HCT116 (cell line): ENCODE measurements at regions not wholly inside any gene's neighbourhood (a gene's known extent, or its start where the extent isn't known, plus 50 kb on each side); places are given as distances from the start of the nearest gene placed in this dataset.

Source experiments
- ATAC-seq: fragments of 200-7000 bp; cut with Tn5 transposase; 2 replicates; pipeline ENCODE4 v1.9.1; 2020; ENCODE audit warnings: mild to moderate bottlenecking, moderate library complexity
- BruUV-seq: library from RNA; stranded (reverse); fragments of 400-500 nt; replicated peaks from 2 replicates; lab custom pipeline; 2021; lab: Mats Ljungman, UMichigan
- CTCF ChIA-PET: fragments of 300-600 bp; sonication (Branson Sonifier 250); formaldehyde crosslinking; loops from one replicate; lab custom pipeline; 2021; ENCODE audit warnings: antibody characterized with exemption; lab: Charles Lee
- POLR2A ChIA-PET: fragments of 300-600, 350-600 bp; sonication (Branson Sonifier 250); formaldehyde crosslinking; loops from one replicate; lab custom pipeline; 2021; ENCODE audit warnings: antibody characterized with exemption; lab: Charles Lee
- RAD21 ChIA-PET, 2 experiments: fragments of 300-600 bp; sonication (Branson Sonifier 250); formaldehyde crosslinking; loops; one replicate each; lab custom pipeline; 2023; ENCODE audit warnings: low total read pairs in 2 of 2; ENCODE audit not compliant: uncharacterized antibody in 2 of 2, unreplicated experiment in 2 of 2, low non-redundant PET in 1 of 2; lab: Charles Lee
- DNase-seq: peaks from one replicate; pipeline ENCODE4 v3.0.0-alpha.2; 2010; ENCODE audit warnings: low read depth, low spot score
- H2AFZ ChIP-seq: fragments of 200-600 bp; shearing (Covaris generic), sonication (generic); 2 replicates; pipeline ENCODE4 v1.6.1; 2017; ENCODE audit warnings: low read depth, mixed run types, mixed read lengths, antibody characterized with exemption, low read length; ENCODE audit not compliant: poor library complexity, severe bottlenecking
- H3K27ac ChIP-seq: 2 replicates; pipeline ENCODE4 v1.5.1; 2012; ENCODE audit warnings: low read depth, low read length
- H3K27me3 ChIP-seq: fragments of 200-600 bp; sonication (generic); 2 replicates; pipeline ENCODE4 v1.6.1; 2016; ENCODE audit warnings: mixed run types, low read length, mixed read lengths; ENCODE audit not compliant: insufficient read depth
- H3K36me3 ChIP-seq, 2 experiments: fragments of 200-500 bp in 1 of 2; fragments of 200-600 bp in 1 of 2; sonication (Bioruptor generic) in 1 of 2; sonication (generic) in 1 of 2; 2 replicates each; pipeline versions ENCODE4 v1.5.1 to v1.6.1; 2014 to 2016; ENCODE audit warnings: low read length in 2 of 2, inconsistent platforms in 1 of 2, mixed read lengths in 1 of 2, mixed run types in 1 of 2; ENCODE audit not compliant: insufficient read depth in 2 of 2, control insufficient read depth in 1 of 2
- H3K4me1 ChIP-seq, 2 experiments: fragments of 200-600 bp in 1 of 2; sonication (generic) in 1 of 2; 2 replicates each; pipeline versions ENCODE4 v1.5.1 to v1.6.1; 2012 to 2017; ENCODE audit warnings: low read length in 2 of 2, inconsistent platforms in 1 of 2, mild to moderate bottlenecking in 1 of 2, mixed read lengths in 1 of 2, mixed run types in 1 of 2, moderate library complexity in 1 of 2; ENCODE audit not compliant: insufficient read depth in 2 of 2, control insufficient read depth in 1 of 2
- H3K4me2 ChIP-seq: fragments of 200-600 bp; sonication (generic); 2 replicates; pipeline ENCODE4 v1.6.1; 2017; ENCODE audit warnings: mixed run types, low read length, mixed read lengths
- H3K4me3 ChIP-seq, 2 experiments: fragments of 200-600 bp in 1 of 2; sonication (generic) in 1 of 2; replicated peaks in 1 of 2; 2 replicates each; pipeline ENCODE4 v1.5.1; 2011 to 2016; ENCODE audit warnings: low read length in 2 of 2, control low read depth in 1 of 2, low read depth in 1 of 2, mild to moderate bottlenecking in 1 of 2, mixed read lengths in 1 of 2, mixed run types in 1 of 2
- H3K79me2 ChIP-seq: fragments of 200-600 bp; sonication (generic); 2 replicates; pipeline ENCODE4 v1.6.1; 2017; ENCODE audit warnings: mild to moderate bottlenecking, mixed run types, low read length, moderate library complexity, mixed read lengths; ENCODE audit not compliant: insufficient read depth
- H3K9ac ChIP-seq: fragments of 200-600 bp; sonication (generic); 2 replicates; pipeline ENCODE4 v1.6.1; 2016; ENCODE audit warnings: low read length, mixed read lengths
- H3K9me2 ChIP-seq: fragments of 200-600 bp; sonication (generic), shearing (Covaris generic); 2 replicates; pipeline ENCODE4 v1.6.1; 2017; ENCODE audit warnings: mixed run types, mild to moderate bottlenecking, moderate library complexity; ENCODE audit not compliant: insufficient read depth
- H3K9me3 ChIP-seq, 2 experiments: fragments of 200-500 bp in 1 of 2; fragments of 200-600 bp in 1 of 2; sonication (Bioruptor generic) in 1 of 2; sonication (generic) in 1 of 2; 2 replicates each; pipeline ENCODE4 v1.6.1; 2014 to 2017; ENCODE audit warnings: low read length in 2 of 2, mixed read lengths in 2 of 2, inconsistent platforms in 1 of 2, low read depth in 1 of 2, mild to moderate bottlenecking in 1 of 2, mixed run types in 1 of 2, moderate library complexity in 1 of 2; ENCODE audit not compliant: control insufficient read depth in 1 of 2, insufficient read depth in 1 of 2
- H4K20me1 ChIP-seq: fragments of 200-600 bp; sonication (generic), shearing (Covaris generic); 2 replicates; pipeline ENCODE4 v1.6.1; 2017; ENCODE audit warnings: mixed run types, mild to moderate bottlenecking, moderate library complexity; ENCODE audit not compliant: insufficient read depth
- CBX3 ChIP-seq: IDR thresholded peaks from 2 replicates; pipeline ENCODE4 v1.6.1; 2012; ENCODE audit warnings: low read depth
- CEBPB ChIP-seq: IDR thresholded peaks from 2 replicates; pipeline ENCODE4 v1.6.1; 2012; ENCODE audit warnings: low read depth
- EGR1 ChIP-seq: IDR thresholded peaks from 2 replicates; pipeline ENCODE4 v1.6.1; 2012; ENCODE audit warnings: low read depth
- EZH2 ChIP-seq: fragments of 200-600 bp; sonication (generic); IDR thresholded peaks from 2 replicates; pipeline ENCODE4 v1.6.1; 2017; ENCODE audit warnings: antibody characterized with exemption, mixed run types
- POLR2A ChIP-seq: IDR thresholded peaks from 2 replicates; pipeline ENCODE4 v1.7.0; 2011; ENCODE audit warnings: borderline replicate concordance; ENCODE audit not compliant: insufficient read depth, insufficient read length; ENCODE audit errors: extremely low read depth
- SIN3A ChIP-seq: IDR thresholded peaks from 2 replicates; pipeline ENCODE4 v1.6.1; 2012; ENCODE audit warnings: low read depth
- intact Hi-C: fragments of 100-400 bp; cut with micrococcal nuclease; formaldehyde crosslinking; loops from 2 replicates; pipeline ENCODE4 v1.10.0; 2022
- TF ChIP-seq, protein P1 (sequence below): IDR thresholded peaks from 2 replicates; pipeline ENCODE4 v1.6.1; 2012

DNA sequence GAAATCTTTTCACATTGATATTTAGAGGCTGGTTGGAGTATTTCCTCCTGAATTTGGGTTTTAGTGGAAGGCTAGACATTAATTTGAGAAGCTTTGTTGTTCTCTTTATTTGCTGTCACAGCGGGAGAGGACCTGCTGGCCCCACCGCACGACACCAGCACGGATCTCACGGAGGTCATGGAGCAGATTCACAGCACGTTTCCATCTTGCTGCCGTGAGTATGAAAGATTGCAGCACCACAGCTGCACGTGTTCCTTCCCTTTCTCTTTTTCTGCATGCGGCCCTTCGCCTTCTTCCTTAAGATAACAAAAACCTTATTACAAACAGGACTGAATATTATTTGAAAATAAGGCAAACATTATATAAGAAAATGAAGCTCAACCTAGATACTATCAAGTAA lies 555.5 kb downstream of the UTRN start:
- no peak for TF ChIP-seq EZH2
- CTCF ChIA-PET: no interaction called here
- Histone ChIP-seq H3K9ac (no peak overlapping the region), H3K4me3 (no peak overlapping the region), H3K4me2 (no peak overlapping the region), H3K27me3 (no peaks in the 10 kb centered on the region), H3K36me3 (no peaks in the 10 kb centered on the region), H3K9me2 (no peaks in the 10 kb centered on the region), H3K4me1 (peaks cover 3 to 14% of the 10 kb centered on the region in 2 experiments; a peak in 2 of 4 replicates), H4K20me1 (no peaks in the 10 kb centered on the region), H3K9me3 (no peaks in the 10 kb centered on the region), H3K27ac (no peak overlapping the region), H2AFZ (no peak overlapping the region), H3K79me2 (no peaks in the 10 kb centered on the region)
- no TSS peak for BruUV-seq
- RAD21 ChIA-PET: no interaction called here
- intact Hi-C loops: no loop called here
- ATAC-seq: no peak
- no peak for DNase-seq
- POLR2A ChIA-PET: no interaction called here

DNA sequence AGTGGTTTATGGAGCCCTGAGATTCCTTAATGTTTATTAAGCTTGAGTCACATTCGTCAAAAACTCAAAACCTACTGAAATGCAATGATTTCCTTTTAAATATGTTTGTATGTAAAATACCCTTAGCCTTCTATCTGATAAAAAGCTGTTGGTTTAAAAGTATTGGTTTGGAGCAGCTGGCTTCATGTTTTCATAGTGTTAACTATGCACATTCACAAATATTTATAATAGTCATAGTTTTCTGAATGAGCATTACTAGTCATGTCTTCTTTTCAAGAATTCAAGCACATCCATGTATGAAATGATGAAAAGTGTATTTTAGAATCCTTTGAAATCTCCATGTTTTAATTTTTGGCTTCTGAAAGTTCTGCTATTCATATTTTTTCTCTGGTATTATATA lies 558.6 kb downstream of the UTRN start:
- H3K9ac ChIP-seq: no peak overlapping the region
- ChIA-PET POLR2A (no interaction called here), RAD21 (no interaction called here), CTCF (no interaction called here)
- no peaks in the 10 kb centered on the region for H3K27me3 ChIP-seq
- no peak for ATAC-seq
- H4K20me1 ChIP-seq: no peaks in the 10 kb centered on the region
- no peak for DNase-seq
- no peaks in the 10 kb centered on the region for H3K36me3 ChIP-seq
- no peaks in the 10 kb centered on the region for H3K79me2 ChIP-seq
- H3K27ac ChIP-seq: no peak overlapping the region
- BruUV-seq: no TSS peak
- intact Hi-C loops: no loop called here
- no peaks in the 10 kb centered on the region for H3K9me2 ChIP-seq
- no peak overlapping the region for H3K4me2 ChIP-seq
- no peaks in the 10 kb centered on the region for H3K9me3 ChIP-seq
- TF ChIP-seq EGR1: no peak
- TF ChIP-seq SIN3A: no peak
- no peak for TF ChIP-seq POLR2A
- TF ChIP-seq EZH2: no peak
- TF ChIP-seq, protein P1, sequence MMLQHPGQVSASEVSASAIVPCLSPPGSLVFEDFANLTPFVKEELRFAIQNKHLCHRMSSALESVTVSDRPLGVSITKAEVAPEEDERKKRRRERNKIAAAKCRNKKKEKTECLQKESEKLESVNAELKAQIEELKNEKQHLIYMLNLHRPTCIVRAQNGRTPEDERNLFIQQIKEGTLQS: no peak
- no peak for TF ChIP-seq CBX3
- TF ChIP-seq CEBPB: no peak
- peaks cover 3 to 14% of the 10 kb centered on the region in 2 experiments; a peak in 2 of 4 replicates for H3K4me1 ChIP-seq
- no peak overlapping the region for H3K4me3 ChIP-seq
- no peak overlapping the region for H2AFZ ChIP-seq
